Right lobe of liver (tissue), 4 donors: ENCODE measurements at regions not wholly inside any gene's neighbourhood (a gene's known extent, or its start where the extent isn't known, plus 50 kb on each side); places are given as distances from the start of the nearest gene placed in this dataset.

Experiments
- CTCF ChIP-seq, 4 donors: fragments of 200-600 bp in 3 of 4; fragments of 450-650 bp in 1 of 4; IDR thresholded peaks; one replicate each; pipeline versions ENCODE4 v1.5.1 to v1.8.0; 2016 to 2022; ENCODE audit warnings: antibody characterized with exemption in 4 of 4, mild to moderate bottlenecking in 2 of 4
- POLR2A ChIP-seq: fragments of 450-650 bp; IDR thresholded peaks from one replicate; pipeline ENCODE4 v1.6.1; 2017; ENCODE audit warnings: antibody characterized with exemption, mild to moderate bottlenecking
- donor health status: DM: no; HTN: no; CAD: no.
- donor health status: DM: no; HTN: no; CAD: no.
- donor health status: DM: no; HTN: yes; CAD: no.

DNA sequence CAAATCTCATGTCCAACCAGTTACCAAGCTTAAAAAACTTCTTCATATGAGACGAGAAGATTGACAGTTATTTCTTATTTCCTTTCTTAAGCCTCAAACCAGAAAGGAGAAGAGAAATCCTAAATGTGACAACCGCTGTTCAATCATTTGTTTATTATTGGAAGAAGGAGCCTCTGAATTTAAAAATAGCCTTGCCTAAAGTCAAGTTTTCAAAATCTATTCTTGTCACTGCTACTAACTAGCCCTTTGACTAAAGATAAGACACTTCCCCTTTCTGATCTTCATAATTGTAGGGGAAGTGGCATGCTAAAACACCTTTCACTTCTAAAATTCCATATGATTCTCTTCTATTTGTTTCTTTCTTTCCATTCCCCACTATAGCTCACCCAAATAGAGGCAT lies 106.2 kb upstream of the EMB start:
- TF ChIP-seq CTCF (IDR thresholded peaks at IDR 0.05) (no peak), POLR2A (no peak)
